AML-193 (cell line): ENCODE measurements at regions not wholly inside any gene's neighbourhood (a gene's known extent, or its start where the extent isn't known, plus 50 kb on each side); places are given as distances from the start of the nearest gene placed in this dataset.
"Not testable (repeated sequence)": the region's sequence is repeated elsewhere in the genome, so short reads cannot be mapped to it uniquely, and the experiment has no call there.

ENCODE experiments used
- DNase-seq, 2 experiments: peaks; one replicate each; lab custom pipeline; 2025; lab: John Stamatoyannopoulos, UW

DNA sequence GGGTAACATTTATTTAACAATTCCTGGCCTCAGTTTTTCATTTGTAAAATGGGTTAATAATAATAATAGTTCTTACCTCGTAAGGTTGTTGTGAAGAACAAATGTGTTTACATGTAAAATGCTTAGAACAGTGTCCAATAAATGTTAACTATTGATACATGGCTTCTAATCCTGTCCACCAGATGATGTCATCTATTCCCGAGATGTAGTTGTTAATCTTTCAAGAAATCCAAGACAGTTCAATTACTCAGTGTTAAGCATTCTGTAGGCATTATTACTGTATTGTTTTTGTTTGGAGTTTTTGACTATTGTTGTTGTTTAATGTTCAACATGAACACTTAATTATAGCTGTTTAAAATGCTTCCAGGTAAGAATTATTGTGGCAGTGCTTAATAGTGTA is 131.0 kb upstream of the FNDC3A start:
- no peak for DNase-seq

DNA sequence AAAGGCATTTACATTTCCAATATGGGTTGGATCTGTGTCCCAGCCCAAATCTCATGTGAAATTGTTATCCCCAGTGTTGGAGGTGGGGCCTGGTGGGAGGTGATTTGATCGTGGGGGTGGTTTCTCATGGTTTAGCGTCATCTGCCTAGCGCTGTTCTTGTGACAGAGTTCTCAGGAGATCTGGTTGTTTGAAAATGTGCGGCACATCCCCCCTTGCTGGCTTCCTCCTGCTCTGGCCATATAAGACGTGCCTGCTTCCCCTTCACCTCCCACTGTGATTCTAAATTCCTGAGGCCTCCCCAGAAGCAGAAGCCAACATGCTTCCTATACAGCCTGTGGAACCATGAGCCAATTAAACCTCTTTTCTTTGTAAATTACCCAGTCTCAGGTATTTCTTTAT is 126.2 kb upstream of the FNDC3A start:
- DNase-seq, result no peak

DNA sequence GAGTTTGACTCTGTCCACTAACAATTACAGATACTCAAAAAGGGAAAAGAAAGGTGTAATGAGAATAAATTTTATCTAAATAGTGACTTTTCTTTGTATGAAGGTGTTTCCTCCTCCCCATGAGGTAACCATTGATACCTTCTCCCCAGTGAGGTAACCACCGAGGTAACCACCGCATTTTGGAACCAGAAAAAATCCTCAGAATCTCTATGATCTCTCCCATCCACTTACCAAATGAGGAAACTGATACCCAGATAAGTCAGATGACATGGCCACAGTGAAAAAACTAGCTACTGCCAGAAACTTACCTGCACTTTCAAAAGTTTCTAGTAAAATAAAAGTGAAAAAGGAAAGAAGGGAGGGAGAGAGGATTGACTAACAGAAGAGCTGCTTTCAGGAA is 124.0 kb upstream of the FNDC3A start:
- DNase-seq, result no peak

DNA sequence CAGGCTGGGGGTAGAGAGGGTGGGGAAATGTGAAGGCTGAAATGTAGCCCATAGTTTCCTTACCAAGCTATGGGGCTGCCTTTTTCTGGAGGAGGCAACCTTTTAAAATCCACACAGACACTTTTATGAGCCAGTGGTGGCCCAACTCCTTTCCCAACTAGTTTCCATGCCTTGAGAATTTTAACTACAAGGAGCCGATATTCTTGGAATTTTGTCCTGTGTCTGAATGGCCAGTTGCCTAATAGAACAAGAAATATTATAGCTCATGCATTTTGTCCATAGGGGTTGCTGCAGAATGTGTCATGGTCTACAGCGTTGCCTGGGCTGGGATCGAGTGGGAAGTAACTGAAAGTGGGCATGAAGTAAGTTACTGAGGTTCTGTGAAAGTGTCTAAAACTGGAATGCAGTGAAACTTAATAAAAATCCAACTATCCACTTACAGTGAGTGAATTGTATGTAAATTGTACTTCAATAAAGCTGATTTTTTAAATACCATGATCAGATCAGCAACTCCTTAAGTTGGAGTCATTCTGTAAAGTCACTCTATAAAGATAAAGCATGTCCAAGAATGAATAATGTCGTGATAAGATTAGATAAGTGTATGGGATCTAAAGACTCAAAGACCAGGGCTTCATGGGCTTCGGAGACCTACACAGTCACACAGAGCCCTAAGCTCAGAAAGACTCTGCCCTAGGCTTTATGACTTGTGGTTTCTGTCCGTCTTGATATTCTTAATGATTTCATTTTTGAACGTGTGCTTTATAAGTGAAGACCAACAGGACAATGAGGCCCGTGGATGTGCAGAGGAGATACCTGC is 122.6 kb upstream of the FNDC3A start:
- DNase-seq, result no peak

GRCh38 chr13:48853728-48854102 is 122.0 kb upstream of the FNDC3A start:
- no peak for DNase-seq

- no peak for DNase-seq
Measured at GRCh38 chr13:48857576-48857975, 118.1 kb upstream of the FNDC3A start.

- no peak for DNase-seq
Measured at GRCh38 chr13:48858122-48858902, 117.4 kb upstream of the FNDC3A start.

DNA sequence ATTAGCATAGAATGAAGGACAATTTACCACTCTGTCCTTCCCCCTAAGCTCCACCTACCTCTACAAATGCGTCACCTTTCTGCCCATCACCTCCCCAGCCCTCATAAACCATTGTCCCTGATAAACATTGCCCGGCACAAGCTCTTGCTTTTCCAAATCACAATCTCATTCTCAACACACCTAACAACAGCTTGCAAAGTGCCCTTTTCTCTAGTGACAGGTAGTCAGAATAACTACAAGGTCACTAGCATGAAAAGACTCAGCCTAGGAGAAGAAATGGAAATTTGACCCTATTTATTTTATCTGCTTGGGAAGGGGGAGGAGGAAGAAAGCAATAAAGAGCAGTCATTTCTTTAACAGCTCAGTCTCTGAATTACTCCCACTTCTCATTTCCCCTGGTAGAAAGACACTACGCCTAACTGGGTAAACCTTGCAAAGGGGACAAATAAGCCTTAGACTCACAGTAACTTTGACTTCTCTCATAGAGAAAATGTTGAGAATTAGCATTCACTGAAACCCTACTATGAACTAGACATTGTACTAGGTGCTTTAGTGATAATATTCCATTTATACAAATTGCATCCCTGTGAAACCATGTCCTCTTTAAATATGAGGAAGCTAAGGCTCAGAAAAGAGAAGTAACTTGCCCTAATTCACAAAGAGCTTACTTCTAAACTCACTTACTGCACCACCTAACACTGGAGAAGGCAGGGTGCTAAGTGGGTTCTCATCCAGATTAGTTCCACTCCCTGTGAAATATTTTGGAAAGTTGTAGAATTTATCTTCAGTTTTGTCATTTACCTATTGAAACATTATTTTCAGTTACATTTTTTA is 116.2 kb upstream of the FNDC3A start:
- peak; percentile 90 to 94 for DNase-seq

DNA sequence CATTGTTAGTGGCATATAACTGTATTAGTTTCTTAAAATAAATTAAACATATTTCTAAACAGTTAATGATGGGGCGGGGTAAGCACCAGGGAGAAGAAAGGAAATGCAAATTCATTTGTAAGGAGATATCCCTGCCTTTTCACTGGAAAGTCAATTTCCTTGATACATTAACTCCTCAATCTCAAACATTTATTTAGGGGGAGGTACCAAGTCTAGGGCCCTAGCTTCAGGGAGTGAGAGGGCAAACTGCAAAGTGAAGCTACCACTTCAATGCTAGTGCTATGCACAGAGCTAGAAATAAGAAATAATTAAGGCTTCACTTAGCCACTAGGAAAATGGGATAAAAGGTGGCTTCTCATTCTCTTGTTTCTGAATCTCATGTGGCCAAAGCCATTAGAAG is 115.3 kb upstream of the FNDC3A start:
- DNase-seq, result no peak

DNA sequence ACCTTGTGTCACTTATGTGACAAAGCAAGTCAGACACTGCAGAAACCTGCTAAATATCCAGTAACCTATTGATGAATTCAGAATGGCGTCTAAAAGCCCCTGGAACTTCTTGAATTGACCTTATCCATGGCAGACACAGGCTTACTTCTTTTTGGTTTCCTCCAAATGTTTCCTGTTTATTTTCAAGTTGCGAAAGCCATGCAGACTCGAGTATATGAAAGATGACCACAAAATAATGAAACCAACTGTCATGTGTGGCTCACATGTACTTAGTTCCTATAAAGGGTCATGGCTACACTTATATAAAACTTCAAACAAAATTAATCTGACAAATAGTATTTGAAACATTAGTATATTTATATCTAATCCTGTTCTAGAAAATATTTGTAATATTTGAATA is 113.1 kb upstream of the FNDC3A start:
- DNase-seq, result peak; percentile 99

DNA sequence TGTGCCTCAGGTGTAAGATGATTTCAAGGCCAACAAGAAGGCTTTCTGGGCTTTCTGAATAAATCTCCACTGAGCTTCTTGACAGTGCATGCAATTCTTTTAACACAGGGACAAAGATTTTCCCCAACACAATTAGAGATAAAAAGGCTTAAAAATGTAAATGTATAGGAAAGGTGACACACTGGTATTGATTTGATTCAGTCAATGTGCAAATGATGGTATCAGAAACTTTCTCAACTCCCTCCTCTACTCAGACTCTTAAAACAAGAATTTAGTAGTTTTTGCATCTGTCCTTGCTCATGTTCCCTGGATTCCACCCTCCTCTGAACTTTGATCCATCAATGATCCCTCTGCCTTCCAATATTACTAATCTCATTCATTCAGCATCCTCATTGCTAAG is 111.6 kb upstream of the FNDC3A start:
- DNase-seq, result no peak

GRCh38 chr13:48866249-48866648 is 109.5 kb upstream of the FNDC3A start:
- no peak for DNase-seq

GRCh38 chr13:48873081-48873480 is 102.6 kb upstream of the FNDC3A start:
- DNase-seq, result no peak

- no peak for DNase-seq
Measured at GRCh38 chr13:48873587-48873986, 102.1 kb upstream of the FNDC3A start.

GRCh38 chr13:48874165-48874564 is 101.5 kb upstream of the FNDC3A start:
- DNase-seq, result no peak

- no peak for DNase-seq
Measured at GRCh38 chr13:48875047-48875446, 100.7 kb upstream of the FNDC3A start.

DNA sequence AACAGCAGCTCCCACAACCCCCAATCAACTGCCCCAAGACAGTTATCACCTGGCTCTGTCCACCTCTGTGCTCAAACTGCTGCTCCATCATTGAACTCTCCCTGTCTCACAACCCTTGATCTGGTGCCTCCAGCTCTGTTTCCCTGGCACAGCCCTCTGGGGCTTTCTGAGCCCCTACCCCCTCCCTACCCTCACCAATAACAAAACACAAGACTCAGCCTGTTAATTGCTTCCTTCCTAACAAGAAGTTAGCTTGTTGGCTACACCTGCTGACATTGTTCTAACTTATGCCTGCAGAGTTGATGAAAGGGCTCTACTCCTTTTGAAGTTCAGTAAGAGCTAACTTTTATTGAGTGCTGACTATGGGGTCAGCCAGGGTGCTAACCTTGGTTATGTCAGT is 99.4 kb upstream of the FNDC3A start:
- DNase-seq, result no peak

- no peak for DNase-seq
Measured at GRCh38 chr13:48879432-48879831, 96.3 kb upstream of the FNDC3A start.

DNA sequence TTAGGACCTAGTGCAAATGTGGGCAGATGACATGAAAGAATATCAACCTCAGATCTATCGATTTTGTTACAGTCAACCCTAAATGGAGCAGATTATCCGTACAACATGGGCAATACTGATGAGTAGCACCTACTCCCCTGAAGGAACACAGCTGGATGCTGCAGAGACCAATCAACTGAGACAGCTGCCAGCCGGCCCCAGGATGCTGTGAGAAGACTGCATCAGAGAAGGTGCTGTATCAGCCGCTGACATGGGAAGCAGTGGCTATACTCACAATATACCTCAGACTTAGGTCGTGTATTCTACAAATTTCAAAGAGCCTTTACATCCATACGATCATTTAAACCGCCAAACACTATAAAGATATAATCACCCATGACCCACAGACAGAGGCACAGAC is 95.9 kb upstream of the FNDC3A start:
- DNase-seq, result no peak

DNA sequence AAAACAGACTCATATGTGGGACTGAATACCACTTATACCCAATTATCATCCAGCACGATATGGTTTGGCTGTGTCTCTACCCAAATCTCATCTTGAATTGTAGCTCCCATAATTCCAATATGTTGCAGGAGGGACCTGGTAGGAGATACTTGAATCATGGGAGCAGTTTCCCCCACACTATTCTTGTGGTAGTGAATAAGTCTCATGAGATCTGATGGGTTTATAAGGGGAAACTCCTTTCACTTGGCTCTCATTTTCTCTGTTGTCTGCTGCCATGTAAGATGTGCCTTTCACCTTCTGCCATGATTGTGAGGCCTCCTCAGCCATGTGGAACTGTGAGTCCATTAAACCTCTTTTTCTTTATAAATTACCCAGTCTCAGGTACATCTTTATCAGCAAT is 91.9 kb upstream of the FNDC3A start:
- DNase-seq, result not testable (repeated sequence)

GRCh38 chr13:48885027-48885395 is 90.7 kb upstream of the FNDC3A start:
- no peak for DNase-seq

DNA sequence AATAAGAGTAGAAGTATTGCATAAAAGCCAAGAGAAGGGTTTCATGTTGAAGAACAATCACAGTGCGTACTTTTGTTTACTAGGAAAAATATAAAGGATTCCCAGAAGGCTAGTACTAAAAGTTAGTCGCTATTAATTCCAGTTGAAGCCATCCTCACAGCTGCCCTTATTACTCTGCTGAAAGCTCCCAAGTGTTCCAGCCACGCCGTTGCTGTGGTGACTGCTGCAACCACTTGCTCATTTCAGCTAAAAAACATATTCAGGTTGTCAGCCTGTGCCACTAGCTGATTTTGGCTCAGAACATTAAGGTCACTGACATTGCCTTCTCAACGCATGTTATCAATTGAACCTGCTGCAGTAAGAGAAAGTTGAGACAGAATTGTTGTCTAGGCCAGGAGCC is 87.1 kb upstream of the FNDC3A start:
- no peak for DNase-seq

DNA sequence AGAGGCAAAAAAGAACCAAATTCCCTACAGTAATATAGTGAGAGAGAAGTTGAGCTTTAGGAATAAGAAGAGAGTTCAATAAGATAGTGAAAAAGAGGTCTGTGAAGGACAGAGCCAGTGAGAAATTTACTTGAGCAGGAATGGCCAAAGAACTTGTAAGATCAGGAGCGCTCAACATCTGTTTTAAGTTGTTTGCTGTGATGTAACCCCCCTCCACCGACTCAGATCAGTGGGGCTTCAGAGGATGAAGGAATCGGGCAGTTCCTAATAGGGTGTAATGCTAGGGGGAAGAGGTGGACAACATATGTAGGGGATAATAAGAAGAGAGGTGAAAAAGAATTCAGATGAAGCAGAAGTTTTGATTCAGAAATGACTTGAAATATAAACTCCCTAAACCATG is 85.3 kb upstream of the FNDC3A start:
- no peak for DNase-seq
